ENCODE measurements at regions not wholly inside any gene's neighbourhood (a gene's known extent, or its start where the extent isn't known, plus 50 kb on each side); places are given as distances from the start of the nearest gene placed in this dataset.
A peak's percentile ranks its signal among the peaks of the same experiment; 100 is the strongest.

- no peak for DNase-seq (ENCODE audit: low spot score)
Observed at GRCh38 chr2:37425408-37425807, 81.0 kb downstream of the QPCT start.

DNA sequence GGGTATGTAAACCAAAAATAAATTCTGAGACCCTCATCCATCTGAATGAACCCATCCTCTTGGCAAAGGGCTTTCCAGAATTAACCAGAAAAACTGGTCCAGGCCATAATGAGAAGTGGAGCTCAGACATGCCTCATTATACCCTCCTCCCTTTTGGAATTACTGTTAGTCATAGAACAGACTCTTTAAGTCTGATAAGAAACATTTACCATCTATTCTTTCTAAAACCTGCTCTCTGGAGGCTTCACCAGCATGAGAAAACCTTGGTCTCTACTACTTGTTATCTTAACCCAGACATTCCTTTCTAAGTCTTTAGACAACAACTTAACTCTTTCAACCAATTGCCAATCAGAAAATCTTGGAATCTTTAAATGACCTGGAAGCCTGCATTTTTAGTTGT is 82.8 kb downstream of the QPCT start:
- no peak for DNase-seq (ENCODE audit: low spot score)

DNA sequence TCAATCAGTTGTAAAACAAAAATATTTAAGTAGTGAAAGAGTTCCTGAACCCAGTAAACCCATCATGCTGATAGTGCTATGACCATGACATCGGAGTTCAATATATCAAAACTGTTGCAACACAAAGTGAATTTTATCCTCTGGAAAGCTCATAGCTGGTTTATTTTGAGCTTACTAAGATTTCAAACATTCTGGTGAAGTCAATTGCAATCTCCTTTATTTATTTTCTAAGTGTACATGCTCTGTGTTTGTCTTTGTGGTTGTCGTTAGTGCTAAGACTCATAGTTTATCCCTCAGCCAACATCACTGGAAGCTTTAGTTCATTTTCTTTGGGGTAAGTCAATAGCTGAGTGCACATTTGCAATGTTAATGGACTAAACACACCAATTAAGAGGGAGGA is 91.9 kb downstream of the QPCT start:
- DNase-seq (ENCODE audit: low spot score), result no peak

GRCh38 chr2:37439131-37439642 is 94.8 kb downstream of the QPCT start:
- no peak for DNase-seq (ENCODE audit: low spot score)

GRCh38 chr2:37441055-37441454 is 96.6 kb downstream of the QPCT start:
- DNase-seq (ENCODE audit: low spot score), result no peak

GRCh38 chr2:37443082-37443481 is 98.7 kb downstream of the QPCT start:
- DNase-seq (ENCODE audit: low spot score), result no peak

GRCh38 chr2:37447446-37447845 is 103.0 kb downstream of the QPCT start:
- DNase-seq (ENCODE audit: low spot score), result no peak

- no peak for DNase-seq (ENCODE audit: low spot score)
Observed at GRCh38 chr2:37448342-37449120, 104.1 kb downstream of the QPCT start.

DNA sequence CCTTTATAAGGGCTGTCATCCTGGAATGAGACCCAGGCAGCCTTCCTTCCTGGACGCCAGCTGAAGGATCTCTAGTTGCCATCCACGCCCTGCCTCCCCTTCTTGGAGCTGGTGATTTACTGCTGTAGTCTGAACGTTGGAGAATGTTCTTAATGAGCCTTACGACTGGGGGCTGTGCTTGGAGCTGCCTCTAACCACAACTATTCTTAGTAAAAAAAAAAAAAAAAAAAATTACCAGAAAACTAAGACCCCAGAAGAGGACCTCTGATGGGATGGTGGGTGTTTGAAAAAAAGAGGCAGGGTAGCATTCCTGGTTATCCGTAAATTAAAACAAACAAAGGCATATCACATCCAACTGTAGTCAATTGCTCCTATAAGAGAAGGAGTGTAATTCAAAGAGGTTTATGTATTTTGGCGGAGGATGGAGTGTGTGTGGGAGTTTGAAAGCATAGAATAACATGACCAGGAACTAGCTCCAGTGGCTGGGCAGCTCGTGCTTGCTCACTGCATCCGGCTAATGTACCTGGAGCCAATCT is 105.4 kb downstream of the QPCT start:
- DNase-seq (ENCODE audit: low spot score), result no peak

GRCh38 chr2:37453027-37453426 is 108.6 kb downstream of the QPCT start:
- DNase-seq (ENCODE audit: low spot score), result no peak

GRCh38 chr2:37454851-37455762 is 110.7 kb downstream of the QPCT start:
- DNase-seq (ENCODE audit: low spot score), result no peak

GRCh38 chr2:37456479-37456878 is 112.0 kb downstream of the QPCT start:
- DNase-seq (ENCODE audit: low spot score), result no peak

DNA sequence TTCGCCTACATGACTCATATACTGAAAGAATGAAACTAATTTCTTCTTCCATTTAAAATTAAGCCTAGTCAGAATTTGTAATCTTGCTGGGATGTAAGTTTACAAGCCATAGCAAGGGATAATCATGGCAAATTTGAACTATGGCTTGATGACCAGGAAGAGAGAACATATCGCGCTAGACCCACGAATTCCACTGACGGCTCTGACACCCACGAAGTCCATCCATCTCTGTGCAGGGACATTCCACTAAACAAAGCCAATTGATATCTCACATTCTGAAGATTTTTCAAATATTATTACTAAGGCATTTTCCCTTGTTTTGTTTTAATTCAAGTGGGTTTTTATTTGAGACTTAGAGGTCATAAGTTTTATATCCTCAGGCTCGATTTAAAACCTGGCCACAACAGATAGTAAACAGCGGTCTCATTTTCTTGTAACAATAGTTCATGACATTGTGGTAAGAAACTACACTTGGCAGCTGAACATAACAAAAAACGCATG is 113.0 kb downstream of the QPCT start:
- DNase-seq (ENCODE audit: low spot score), result no peak

- no peak for DNase-seq (ENCODE audit: low spot score)
Observed at GRCh38 chr2:37458133-37458532, 113.7 kb downstream of the QPCT start.

DNA sequence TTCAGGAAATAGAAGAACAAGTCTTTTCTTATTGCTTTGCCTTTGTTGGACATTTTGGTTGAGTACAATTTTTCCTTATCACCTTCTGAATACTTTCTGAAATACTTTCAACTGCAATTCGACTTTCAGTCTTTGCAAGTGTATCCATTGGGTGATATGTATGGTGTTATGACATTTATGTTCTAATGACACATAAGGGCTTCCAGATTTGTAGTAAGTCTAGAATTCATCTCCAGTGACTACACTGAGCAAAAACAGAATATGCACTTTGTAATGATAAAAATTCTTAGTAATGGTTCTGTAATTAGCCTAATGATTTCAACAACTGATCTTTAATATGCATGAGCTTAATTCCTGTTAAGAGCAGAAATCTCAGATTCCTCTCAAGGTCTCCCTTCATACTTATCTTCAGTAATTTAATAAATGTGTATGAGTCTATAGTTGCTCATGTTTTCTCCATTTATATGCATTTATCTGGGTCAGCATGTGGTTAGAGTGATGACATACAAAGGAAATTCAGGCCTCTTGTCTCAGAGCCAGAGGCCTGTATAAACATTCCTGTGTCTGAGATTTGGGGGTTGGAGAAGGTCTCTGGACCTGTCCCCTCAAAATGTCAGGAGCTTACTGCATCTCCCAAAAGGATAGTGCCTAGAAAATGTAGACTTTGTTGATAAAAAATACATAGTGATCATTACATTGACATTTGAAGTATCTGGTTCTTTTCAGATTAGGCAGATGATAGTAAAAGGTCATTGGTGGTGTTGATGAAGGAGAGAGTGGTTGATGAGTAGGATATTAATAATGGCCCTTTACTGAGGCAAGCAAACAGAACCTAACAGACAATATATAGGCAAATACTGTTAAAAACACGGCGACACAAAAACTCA is 114.9 kb downstream of the QPCT start:
- DNase-seq (ENCODE audit: low spot score), result no peak

DNA sequence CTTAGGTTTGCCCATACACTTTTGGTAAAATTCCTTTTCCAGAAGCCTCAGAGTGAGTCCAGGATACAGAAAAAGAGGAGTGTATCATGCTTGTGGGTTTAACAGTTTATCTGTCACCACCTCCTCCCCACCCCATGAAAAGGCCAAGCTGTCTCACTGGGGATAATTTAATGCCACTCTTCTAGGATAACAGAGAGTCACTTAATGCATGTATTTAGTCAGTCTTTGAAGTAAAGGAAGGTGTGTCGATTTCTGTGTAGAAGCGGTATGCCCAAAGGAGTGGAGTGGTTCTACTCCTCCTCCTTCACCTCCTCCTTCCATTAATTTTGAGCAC is 116.4 kb downstream of the QPCT start:
- DNase-seq (ENCODE audit: low spot score), result no peak

- peak; percentile 28 for DNase-seq (ENCODE audit: low spot score)
Observed at GRCh38 chr2:37464067-37464466, 119.6 kb downstream of the QPCT start.

DNA sequence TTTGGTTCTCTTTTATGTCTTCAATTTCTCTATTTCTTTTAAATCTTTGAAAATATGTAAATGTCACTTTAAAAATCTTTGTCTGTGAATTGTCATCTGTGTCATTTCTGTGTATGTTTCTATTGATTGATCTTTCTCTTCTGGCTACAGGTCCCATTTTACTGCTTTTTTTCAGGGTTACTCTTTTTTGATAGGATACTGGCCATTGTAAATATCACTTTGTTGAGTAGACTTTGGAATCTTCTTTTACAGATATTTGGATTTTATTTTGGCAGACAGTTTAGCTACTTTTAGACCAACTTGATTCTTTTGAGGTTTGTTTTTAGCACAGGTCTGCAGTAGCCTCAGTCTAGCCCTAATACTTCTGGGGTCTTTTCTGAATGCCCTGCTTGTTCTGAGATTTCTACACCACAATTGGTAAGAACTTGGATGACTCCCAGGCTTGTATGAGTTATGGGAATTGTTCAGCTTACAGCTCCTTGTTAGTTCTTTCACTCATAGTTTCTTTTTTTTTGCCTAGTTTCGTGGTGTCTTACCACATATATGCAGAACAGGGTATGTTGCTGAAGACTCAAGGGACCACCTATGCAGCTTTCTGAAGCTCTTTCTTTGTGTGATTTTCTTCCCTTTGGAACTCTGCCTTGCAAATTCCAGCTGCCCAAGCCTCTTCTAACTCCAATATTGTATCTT is 122.2 kb downstream of the QPCT start:
- DNase-seq (ENCODE audit: low spot score), result no peak

DNA sequence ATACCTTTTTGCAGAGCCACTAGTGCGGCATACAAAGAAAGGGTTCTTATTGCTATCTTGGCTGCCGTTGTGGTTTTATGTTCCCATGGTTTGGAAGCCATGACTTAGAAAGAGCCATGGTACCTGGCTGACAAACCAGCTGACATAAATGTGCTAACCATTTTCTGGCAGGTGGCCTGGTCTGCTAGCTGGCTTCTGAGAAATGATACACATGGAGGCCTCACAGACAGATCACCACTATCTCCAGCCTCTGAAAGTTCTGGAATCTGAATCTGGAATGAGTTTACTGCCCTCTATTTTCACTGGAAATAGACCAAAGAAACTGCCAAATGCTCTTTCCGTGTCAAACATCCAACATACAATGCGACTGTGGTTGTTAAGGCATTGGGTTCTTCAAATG is 123.7 kb downstream of the QPCT start:
- DNase-seq (ENCODE audit: low spot score), result no peak

DNA sequence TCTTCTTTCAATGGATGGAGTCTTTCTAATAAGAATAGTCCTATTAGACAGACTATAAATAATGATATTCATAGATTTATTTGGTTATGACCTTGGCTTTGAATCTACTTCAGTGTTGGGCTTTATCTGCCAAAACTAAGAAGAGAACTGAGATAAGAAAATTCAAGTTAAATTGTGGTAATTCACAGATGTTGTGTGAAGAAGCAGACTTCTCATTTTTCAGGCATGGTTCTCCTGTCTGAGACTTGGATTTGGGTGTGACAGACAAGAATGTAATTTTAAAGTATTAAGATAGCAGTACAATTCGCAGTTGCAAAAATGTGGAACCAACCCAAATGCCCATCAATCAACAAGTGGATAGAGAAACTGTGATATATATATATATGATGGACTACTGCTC is 124.7 kb downstream of the QPCT start:
- DNase-seq (ENCODE audit: low spot score), result no peak

DNA sequence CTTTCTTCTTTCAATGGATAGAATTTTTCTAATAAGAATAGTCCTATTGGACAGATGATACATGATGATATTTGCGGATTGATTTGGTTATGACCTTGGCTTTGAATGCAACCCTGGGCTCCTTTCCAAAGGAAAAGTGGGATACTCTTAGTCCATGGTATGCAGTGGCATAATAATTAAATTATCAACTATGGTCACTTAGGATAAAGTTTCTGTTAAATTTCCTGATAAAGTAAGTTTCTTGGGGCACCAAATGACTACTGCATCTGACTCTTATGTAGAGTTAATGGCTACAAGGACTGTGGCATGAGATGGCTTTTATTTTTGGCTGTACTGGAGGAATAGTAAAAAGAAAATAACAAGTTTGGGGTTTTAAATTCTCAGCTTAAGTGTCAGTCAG is 126.7 kb downstream of the QPCT start:
- no peak for DNase-seq (ENCODE audit: low spot score)

All from mucosa of gallbladder (tissue), 1 donor.